Heart left ventricle (tissue), 16 donors: ENCODE measurements at regions not wholly inside any gene's neighbourhood (a gene's known extent, or its start where the extent isn't known, plus 50 kb on each side); places are given as distances from the start of the nearest gene placed in this dataset.
A peak's percentile ranks its signal among the peaks of the same experiment; 100 is the strongest.

Experiments used
- ATAC-seq, 4 donors: fragments of 200-7000 bp; cut with Tn5 transposase; one replicate each; pipeline ENCODE4 v1.9.1; 2020 to 2022; ENCODE audit warnings: moderate library complexity in 4 of 4, mild to moderate bottlenecking in 3 of 4, moderate number of reproducible peaks in 1 of 4
- DNase-seq, 5 donors: peaks; one replicate each; pipeline ENCODE4 v3.0.0-alpha.2; 2020
- H3K27ac ChIP-seq, 12 donors: fragments of 200-600 bp; sonication (generic) in 4 of 12; one replicate each; pipeline versions ENCODE4 v1.5.0 to v1.8.0; 2016 to 2022; ENCODE audit warnings: mild to moderate bottlenecking in 2 of 12
- H3K27me3 ChIP-seq, 9 donors: fragments of 200-600 bp; sonication (generic) in 2 of 9; one replicate each; pipeline versions ENCODE4 v1.5.1 to v1.8.0; 2016 to 2022; ENCODE audit warnings: mild to moderate bottlenecking in 3 of 9
- H3K36me3 ChIP-seq, 9 donors: fragments of 200-600 bp; sonication (generic) in 2 of 9; one replicate each; pipeline versions ENCODE4 v1.5.0 to v1.8.0; 2018 to 2022; ENCODE audit warnings: mild to moderate bottlenecking in 2 of 9
- H3K4me1 ChIP-seq, 12 donors: fragments of 200-600 bp; sonication (generic) in 4 of 12; one replicate each; pipeline versions ENCODE4 v1.5.0 to v1.8.0; 2016 to 2022; ENCODE audit warnings: mild to moderate bottlenecking in 3 of 12
- H3K4me3 ChIP-seq, 12 donors: fragments of 200-600 bp; sonication (generic) in 4 of 12; one replicate each; pipeline versions ENCODE4 v1.5.0 to v1.8.0; 2017 to 2022; ENCODE audit warnings: mild to moderate bottlenecking in 9 of 12, moderate library complexity in 4 of 12
- H3K9me3 ChIP-seq, 12 donors: fragments of 200-600 bp; sonication (generic) in 4 of 12; one replicate each; pipeline versions ENCODE4 v1.5.0 to v1.8.0; 2016 to 2022; ENCODE audit warnings: mild to moderate bottlenecking in 1 of 12
- POLR2A ChIP-seq, 2 donors: fragments of 450-650 bp; IDR thresholded peaks; one replicate each; pipeline ENCODE4 v1.6.1; 2017; ENCODE audit warnings: antibody characterized with exemption in 2 of 2, mild to moderate bottlenecking in 2 of 2, moderate library complexity in 2 of 2
- WGBS, 4 donors: extraction: QIAGEN DNeasy Blood & Tissue Kit in 2 of 4; methylation state at CpG; one replicate each; pipeline versions ENCODE4 v1.1.5 to v1.1.7; 2013 to 2018; 5-methylcytosine and 5-hydroxymethylcytosine counted together
- intact Hi-C, 10 donors: fragments of 100-400 bp; cut with DNase I; formaldehyde crosslinking; loops; one replicate each; pipeline versions ENCODE4 v1.11.1 to v1.14.2; 2022
- TF ChIP-seq, protein P1 (sequence below), 12 donors: fragments of 200-600 bp; sonication (generic) in 4 of 12; IDR thresholded peaks; one replicate each; pipeline versions ENCODE4 v1.5.0 to v1.8.0; 2018 to 2022; ENCODE audit warnings: antibody characterized with exemption in 12 of 12, mild to moderate bottlenecking in 5 of 12
- donor health status: ischemic (EF 13 %, LVEDD 7.1; RV severe dilation, severe dysfunction).
- donor health status: healthy with polysubstance abuse.
- donor health status: DM: no; HTN: yes; CAD: no.
- donor health status: DM: no; HTN: no; CAD: no.
- donor health status: ischemic (EF 25% LVEDD 6.9; RV normal size, moderate dysfunction).
- donor health status: ischemic (EF 25% LVEDD 5.7; RV mildly dilated, moderate dysfunction).
- donor health status: healthy.
- donor health status: DM: yes; HTN: yes; CAD: no.
- donor health status: ischemic (EF 35%, LVEDD 5.7; RV mildly dilated, moderate dysfunction).
- donor health status: nonischemic (EF 11% LVEDD 7.7; RV severe dilation, severe dysfunction).
- donor health status: DM: yes; HTN: yes; CAD: no.
- donor health status: PGD.
- donor health status: ischemic (EF 29% LVEDD 5.4; RV normal size, mild dysfunction).
- donor health status: nonischemic (EF 23%, LVEDD 6.1; RV moderate dilation, normal function).

DNA sequence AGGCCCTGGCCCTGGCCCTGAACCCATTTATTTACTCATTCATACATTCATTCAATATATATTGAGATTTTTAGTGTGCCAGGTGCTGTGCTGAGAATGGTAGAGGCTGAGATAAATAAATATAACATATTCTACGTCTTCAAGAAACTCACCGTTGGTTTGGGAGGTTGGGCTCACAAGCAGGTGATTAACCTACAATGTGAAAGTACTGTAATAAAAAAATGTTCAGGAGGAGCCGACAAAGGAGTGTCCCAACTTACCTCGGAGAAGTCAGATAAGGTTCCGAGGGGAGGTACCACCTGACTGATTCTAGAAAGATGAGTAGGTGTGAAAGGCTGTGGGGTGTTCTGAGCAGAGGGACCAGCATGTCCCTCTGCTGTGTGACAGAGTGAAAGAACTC, 479.6 kb upstream of the KLF4 start:
- no peaks in the 10 kb centered on the region for H3K36me3 ChIP-seq
- no peak overlapping the region for H3K27ac ChIP-seq
- H3K4me3 ChIP-seq, result no peak overlapping the region
- ATAC-seq (no peak), DNase-seq (no peak)
- 79 to 94% (median 89%) methylated on average over 5 of the region's 5 CpGs for WGBS, 4 donors
- H3K4me1 ChIP-seq, result peaks cover 0 to 3% (median 0%) of the 10 kb centered on the region in 12 donors
- H3K27me3 ChIP-seq, result no peaks in the 10 kb centered on the region
- intact Hi-C loops, result no loop called here
- TF ChIP-seq POLR2A (IDR thresholded peaks at IDR 0.05), result no peak
- TF ChIP-seq, protein P1, sequence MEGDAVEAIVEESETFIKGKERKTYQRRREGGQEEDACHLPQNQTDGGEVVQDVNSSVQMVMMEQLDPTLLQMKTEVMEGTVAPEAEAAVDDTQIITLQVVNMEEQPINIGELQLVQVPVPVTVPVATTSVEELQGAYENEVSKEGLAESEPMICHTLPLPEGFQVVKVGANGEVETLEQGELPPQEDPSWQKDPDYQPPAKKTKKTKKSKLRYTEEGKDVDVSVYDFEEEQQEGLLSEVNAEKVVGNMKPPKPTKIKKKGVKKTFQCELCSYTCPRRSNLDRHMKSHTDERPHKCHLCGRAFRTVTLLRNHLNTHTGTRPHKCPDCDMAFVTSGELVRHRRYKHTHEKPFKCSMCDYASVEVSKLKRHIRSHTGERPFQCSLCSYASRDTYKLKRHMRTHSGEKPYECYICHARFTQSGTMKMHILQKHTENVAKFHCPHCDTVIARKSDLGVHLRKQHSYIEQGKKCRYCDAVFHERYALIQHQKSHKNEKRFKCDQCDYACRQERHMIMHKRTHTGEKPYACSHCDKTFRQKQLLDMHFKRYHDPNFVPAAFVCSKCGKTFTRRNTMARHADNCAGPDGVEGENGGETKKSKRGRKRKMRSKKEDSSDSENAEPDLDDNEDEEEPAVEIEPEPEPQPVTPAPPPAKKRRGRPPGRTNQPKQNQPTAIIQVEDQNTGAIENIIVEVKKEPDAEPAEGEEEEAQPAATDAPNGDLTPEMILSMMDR (IDR thresholded peaks at IDR 0.05), result no peak
- H3K9me3 ChIP-seq, result no peaks in the 10 kb centered on the region

- intact Hi-C loops, result no loop called here
- H3K4me1 ChIP-seq, result peaks cover 0 to 5% (median 0%) of the 10 kb centered on the region in 12 donors
- ATAC-seq (no peak), DNase-seq (no peak)
- WGBS, 4 donors, result 42 to 84% (median 71%) methylated on average over 2 of the region's 2 CpGs
- no peaks in the 10 kb centered on the region for H3K27me3 ChIP-seq
- no peak for TF ChIP-seq POLR2A (IDR thresholded peaks at IDR 0.05)
- TF ChIP-seq, protein P1 (IDR thresholded peaks at IDR 0.05), result no peak
- no peaks in the 10 kb centered on the region for H3K9me3 ChIP-seq
- no peak overlapping the region for H3K27ac ChIP-seq
- no peak overlapping the region for H3K4me3 ChIP-seq
- H3K36me3 ChIP-seq, result no peaks in the 10 kb centered on the region
These were observed 473.7 kb upstream of the KLF4 start for GRCh38 chr9:107963246-107963645.

GRCh38 chr9:107960916-107961315, 471.3 kb upstream of the KLF4 start:
- H3K4me1 ChIP-seq, result peaks cover 0 to 5% (median 0%) of the 10 kb centered on the region in 12 donors
- H3K9me3 ChIP-seq, result no peaks in the 10 kb centered on the region
- no peaks in the 10 kb centered on the region for H3K27me3 ChIP-seq
- TF ChIP-seq POLR2A (IDR thresholded peaks at IDR 0.05), result no peak
- TF ChIP-seq, protein P1 (IDR thresholded peaks at IDR 0.05), result no peak
- no peaks in the 10 kb centered on the region for H3K36me3 ChIP-seq
- WGBS, 4 donors, result 56 to 82% (median 70%) methylated on average over 2 of the region's 2 CpGs
- DNase-seq, result no peak
- no peak for ATAC-seq
- H3K4me3 ChIP-seq, result no peak overlapping the region
- no peak overlapping the region for H3K27ac ChIP-seq
- intact Hi-C loops, result no loop called here

GRCh38 chr9:107954312-107954711, 464.7 kb upstream of the KLF4 start:
- intact Hi-C loops, result no loop called here
- WGBS, 4 donors, result 85 to 93% (median 89%) methylated on average over 6 of the region's 6 CpGs
- H3K27ac ChIP-seq, result no peak overlapping the region
- no peaks in the 10 kb centered on the region for H3K4me1 ChIP-seq
- peaks cover 0 to 16% (median 5%) of the 10 kb centered on the region in 12 donors for H3K9me3 ChIP-seq
- no peaks in the 10 kb centered on the region for H3K27me3 ChIP-seq
- H3K4me3 ChIP-seq, result no peak overlapping the region
- TF ChIP-seq, protein P1 (IDR thresholded peaks at IDR 0.05), result no peak
- TF ChIP-seq POLR2A (IDR thresholded peaks at IDR 0.05), result no peak
- no peak for DNase-seq
- peak; percentile 24 to 64 (median 46) for ATAC-seq
- no peaks in the 10 kb centered on the region for H3K36me3 ChIP-seq
